ENCODE measurements at regions not wholly inside any gene's neighbourhood (a gene's known extent, or its start where the extent isn't known, plus 50 kb on each side); places are given as distances from the start of the nearest gene placed in this dataset.
A peak's percentile ranks its signal among the peaks of the same experiment; 100 is the strongest.
"Not testable (repeated sequence)": the region's sequence is repeated elsewhere in the genome, so short reads cannot be mapped to it uniquely, and the experiment has no call there.

GRCh38 chr7:64469673-64470072 is 93.2 kb downstream of the ZNF680 start:
- Histone ChIP-seq H3K27me3 (no peaks in the 10 kb centered on the region), H3K27ac (no peak overlapping the region), H3K36me3 (no peaks in the 10 kb centered on the region), H3K4me3 (no peak overlapping the region), H3K4me1 (ENCODE audit: insufficient read depth) (no peaks in the 10 kb centered on the region), H3K9me3 (no peaks in the 10 kb centered on the region)
- 52 to 79% (median 77%) methylated on average over 1 of the region's 1 CpG for WGBS, 3 donors
- no peak for DNase-seq
- intact Hi-C loops (cut with DNase I): no loop called here
- TF ChIP-seq, protein P1, sequence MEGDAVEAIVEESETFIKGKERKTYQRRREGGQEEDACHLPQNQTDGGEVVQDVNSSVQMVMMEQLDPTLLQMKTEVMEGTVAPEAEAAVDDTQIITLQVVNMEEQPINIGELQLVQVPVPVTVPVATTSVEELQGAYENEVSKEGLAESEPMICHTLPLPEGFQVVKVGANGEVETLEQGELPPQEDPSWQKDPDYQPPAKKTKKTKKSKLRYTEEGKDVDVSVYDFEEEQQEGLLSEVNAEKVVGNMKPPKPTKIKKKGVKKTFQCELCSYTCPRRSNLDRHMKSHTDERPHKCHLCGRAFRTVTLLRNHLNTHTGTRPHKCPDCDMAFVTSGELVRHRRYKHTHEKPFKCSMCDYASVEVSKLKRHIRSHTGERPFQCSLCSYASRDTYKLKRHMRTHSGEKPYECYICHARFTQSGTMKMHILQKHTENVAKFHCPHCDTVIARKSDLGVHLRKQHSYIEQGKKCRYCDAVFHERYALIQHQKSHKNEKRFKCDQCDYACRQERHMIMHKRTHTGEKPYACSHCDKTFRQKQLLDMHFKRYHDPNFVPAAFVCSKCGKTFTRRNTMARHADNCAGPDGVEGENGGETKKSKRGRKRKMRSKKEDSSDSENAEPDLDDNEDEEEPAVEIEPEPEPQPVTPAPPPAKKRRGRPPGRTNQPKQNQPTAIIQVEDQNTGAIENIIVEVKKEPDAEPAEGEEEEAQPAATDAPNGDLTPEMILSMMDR (IDR thresholded peaks at IDR 0.05): no peak
- no peak for TF ChIP-seq POLR2A (IDR thresholded peaks at IDR 0.05)
- TF ChIP-seq EP300 (IDR thresholded peaks at IDR 0.05): no peak

- H3K27me3 ChIP-seq: no peaks in the 10 kb centered on the region
- no peaks in the 10 kb centered on the region for H3K9me3 ChIP-seq
- H3K36me3 ChIP-seq: no peaks in the 10 kb centered on the region
- DNase-seq: no peak
- intact Hi-C loops (cut with DNase I): no loop called here
- 86 to 93% (median 86%) methylated on average over 1 of the region's 1 CpG for WGBS, 3 donors
- no peak for TF ChIP-seq EP300 (IDR thresholded peaks at IDR 0.05)
- TF ChIP-seq POLR2A (IDR thresholded peaks at IDR 0.05): no peak
- TF ChIP-seq, protein P1 (IDR thresholded peaks at IDR 0.05): no peak
- no peak overlapping the region for H3K4me3 ChIP-seq
- no peak overlapping the region for H3K27ac ChIP-seq
- no peaks in the 10 kb centered on the region for H3K4me1 ChIP-seq (ENCODE audit: insufficient read depth)
Observed at GRCh38 chr7:64465551-64465950, 97.3 kb downstream of the ZNF680 start.

- no peaks in the 10 kb centered on the region for H3K36me3 ChIP-seq
- 33 to 78% (median 36%) methylated on average over 38 of the region's 38 CpGs for WGBS, 3 donors
- no peaks in the 10 kb centered on the region for H3K27me3 ChIP-seq
- intact Hi-C loops (cut with DNase I): no loop called here
- H3K4me3 ChIP-seq: peak overlapping the region; percentile 25
- H3K27ac ChIP-seq: peak overlapping the region in 1 of 2 donors; percentile 16
- peak; percentile 63 to 78 (median 72) for DNase-seq
- no peak for TF ChIP-seq EP300 (IDR thresholded peaks at IDR 0.05)
- TF ChIP-seq, protein P1 (IDR thresholded peaks at IDR 0.05): no peak
- TF ChIP-seq POLR2A (IDR thresholded peaks at IDR 0.05): no peak
- H3K4me1 ChIP-seq (ENCODE audit: insufficient read depth): no peaks in the 10 kb centered on the region
- no peaks in the 10 kb centered on the region for H3K9me3 ChIP-seq
Observed at GRCh38 chr7:64463636-64464375, 99.1 kb downstream of the ZNF680 start.

DNA sequence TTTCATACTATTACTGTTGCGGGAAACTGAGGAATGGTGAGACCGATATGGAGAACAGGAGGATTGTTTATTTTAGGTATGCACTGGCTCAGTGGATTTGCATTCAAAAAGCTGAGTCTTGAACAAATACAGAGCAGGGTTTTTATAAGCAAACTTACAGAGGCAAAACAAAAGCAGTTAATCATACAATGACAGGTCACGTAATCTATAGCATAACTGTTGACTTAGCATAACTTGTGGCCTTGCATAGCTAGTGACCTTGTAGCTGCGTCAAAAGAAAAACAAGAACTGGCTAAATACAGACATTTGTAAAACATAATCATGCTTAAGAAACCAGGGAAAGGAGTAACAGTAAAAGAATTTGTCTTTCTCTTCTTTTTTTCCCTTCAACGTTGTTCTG is 103.0 kb downstream of the ZNF680 start:
- intact Hi-C loops (cut with DNase I); H3K4me1 ChIP-seq (ENCODE audit: insufficient read depth); H3K36me3 ChIP-seq; H3K27me3 ChIP-seq; DNase-seq; H3K9me3 ChIP-seq; H3K4me3 ChIP-seq: not testable (repeated sequence)
- WGBS, 3 donors: 8 to 23% (median 8%) methylated on average over 5 of the region's 5 CpGs
- peak overlapping the region in 1 of 2 donors; percentile 28 for H3K27ac ChIP-seq

DNA sequence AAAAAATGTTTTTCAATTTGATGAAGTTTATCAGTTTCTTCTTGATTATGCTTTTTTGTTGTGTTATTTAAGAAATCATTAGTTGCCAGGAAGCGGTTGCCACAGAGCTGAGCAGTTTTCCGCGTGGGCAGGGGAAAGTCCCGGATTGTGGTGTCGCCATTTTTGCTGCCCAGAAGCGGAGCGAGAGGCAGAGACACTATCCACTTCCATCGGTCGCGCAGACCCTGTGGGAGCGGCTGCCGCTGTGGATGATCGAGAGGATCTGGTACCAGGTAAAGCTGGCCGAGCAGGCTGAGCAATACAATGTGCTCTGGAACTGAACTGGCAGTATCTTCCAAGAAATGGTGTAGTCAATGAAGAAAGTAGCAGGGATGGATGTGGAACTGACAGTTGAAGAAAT is 119.8 kb downstream of the ZNF736 start:
- intact Hi-C loops (cut with DNase I): no loop called here
- Histone ChIP-seq H3K27me3 (no peaks in the 10 kb centered on the region), H3K4me1 (ENCODE audit: insufficient read depth) (no peaks in the 10 kb centered on the region), H3K27ac (no peak overlapping the region), H3K36me3 (no peaks in the 10 kb centered on the region), H3K4me3 (no peak overlapping the region), H3K9me3 (no peaks in the 10 kb centered on the region)
- TF ChIP-seq, protein P1 (IDR thresholded peaks at IDR 0.05): no peak
- TF ChIP-seq EP300 (IDR thresholded peaks at IDR 0.05) (no peak), POLR2A (IDR thresholded peaks at IDR 0.05) (no peak)
- WGBS, 3 donors: 87 to 95% (median 94%) methylated on average over 14 of the region's 14 CpGs
- no peak for DNase-seq

All from ovary (tissue), 7 donors.